ENCODE measurements at regions not wholly inside any gene's neighbourhood (a gene's known extent, or its start where the extent isn't known, plus 50 kb on each side); places are given as distances from the start of the nearest gene placed in this dataset.
A peak's percentile ranks its signal among the peaks of the same experiment; 100 is the strongest.
"Not testable (repeated sequence)": the region's sequence is repeated elsewhere in the genome, so short reads cannot be mapped to it uniquely, and the experiment has no call there.

DNA sequence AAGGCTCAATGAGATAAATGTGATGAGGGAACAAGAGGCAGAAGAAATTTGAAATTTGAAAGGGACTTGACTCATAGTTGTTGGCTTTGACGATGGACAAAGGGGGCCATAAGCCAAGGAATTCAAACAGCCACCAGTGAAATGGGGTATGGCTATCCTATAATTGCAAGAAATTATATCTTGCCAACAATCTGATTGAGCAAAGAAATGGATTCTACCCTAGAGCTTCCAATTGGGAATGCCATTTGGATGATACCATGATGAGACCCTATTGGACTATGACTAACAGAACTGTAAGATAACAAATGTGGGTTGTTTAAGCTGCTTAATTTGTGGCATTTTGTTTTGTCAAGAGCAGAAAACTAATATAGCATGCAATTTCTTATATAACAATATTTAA is 270.1 kb upstream of the ARSJ start:
- no peak for DNase-seq (ENCODE audit: low read depth)

DNA sequence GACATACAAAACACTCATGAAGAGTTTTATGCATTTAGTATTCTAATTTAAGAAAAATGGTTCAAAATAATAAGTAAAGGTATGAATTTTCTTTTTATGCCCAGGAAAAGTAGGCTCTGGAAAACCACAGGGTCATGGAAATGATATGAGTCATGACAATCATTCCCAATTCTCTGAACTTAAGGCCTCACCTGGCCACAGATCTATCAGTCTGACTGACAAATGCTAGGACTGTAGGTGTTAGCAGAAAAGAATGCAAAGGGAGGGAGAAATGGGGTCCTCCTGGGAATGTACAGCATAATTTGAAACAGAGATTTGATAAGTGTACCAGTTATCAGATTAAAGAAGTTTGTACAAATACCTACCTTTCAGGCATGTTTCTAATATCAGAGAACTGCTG is 270.5 kb upstream of the ARSJ start:
- DNase-seq (ENCODE audit: low read depth): no peak

DNA sequence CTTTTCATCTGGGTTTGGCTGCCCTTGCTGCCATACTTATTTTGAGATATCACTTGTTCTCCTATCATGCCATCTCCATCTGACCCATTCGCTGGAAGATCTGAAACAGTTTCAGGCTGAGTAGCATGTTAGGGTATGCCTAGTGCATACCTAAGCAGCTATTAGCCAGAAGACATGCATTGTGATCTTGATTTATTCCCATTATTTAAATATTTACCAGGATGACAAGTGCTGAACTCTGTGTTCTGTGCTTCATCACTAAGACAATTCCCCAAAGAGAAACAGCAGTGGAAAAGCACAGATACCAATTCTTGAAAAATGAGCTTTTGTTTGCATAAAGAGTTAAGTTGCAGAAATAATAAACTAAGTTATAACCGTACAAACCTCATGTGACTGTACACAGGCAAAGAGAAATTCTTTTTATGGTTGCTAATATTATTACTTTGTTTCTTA is 271.0 kb upstream of the ARSJ start:
- no peak for DNase-seq (ENCODE audit: low read depth)

GRCh38 chr4:114251020-114251419 is 271.6 kb upstream of the ARSJ start:
- no peak for DNase-seq (ENCODE audit: low read depth)

GRCh38 chr4:114252499-114252898 is 273.1 kb upstream of the ARSJ start:
- no peak for DNase-seq (ENCODE audit: low read depth)

- DNase-seq (ENCODE audit: low read depth): no peak
Observed at GRCh38 chr4:114257501-114257900, 278.1 kb upstream of the ARSJ start.

- not testable (repeated sequence) for DNase-seq (ENCODE audit: low read depth)
Observed at GRCh38 chr4:114262421-114262820, 283.0 kb upstream of the ARSJ start.

GRCh38 chr4:114263233-114263632 is 283.8 kb upstream of the ARSJ start:
- no peak for DNase-seq (ENCODE audit: low read depth)

- DNase-seq (ENCODE audit: low read depth): no peak
Observed at GRCh38 chr4:114264452-114264851, 285.0 kb upstream of the ARSJ start.

DNA sequence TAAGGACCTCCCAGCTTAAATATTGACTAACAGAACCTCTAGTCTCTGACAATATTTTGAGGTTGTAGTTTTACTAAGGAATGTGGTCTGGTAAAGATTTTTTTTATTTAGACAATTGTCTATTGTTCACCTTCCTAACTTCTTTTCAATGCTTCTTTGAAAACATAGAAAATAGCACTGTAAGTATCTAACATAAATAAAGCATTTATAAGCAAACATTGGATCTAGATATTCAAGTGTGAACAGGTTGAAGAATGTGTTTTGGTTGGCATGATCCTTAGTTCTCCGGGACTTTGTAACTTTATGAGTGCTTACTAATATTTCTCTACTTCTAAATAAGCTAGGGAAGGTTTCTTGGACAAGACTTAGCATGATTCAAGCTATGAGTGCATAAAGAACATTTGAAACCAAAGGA is 285.4 kb upstream of the ARSJ start:
- no peak for DNase-seq (ENCODE audit: low read depth)

DNA sequence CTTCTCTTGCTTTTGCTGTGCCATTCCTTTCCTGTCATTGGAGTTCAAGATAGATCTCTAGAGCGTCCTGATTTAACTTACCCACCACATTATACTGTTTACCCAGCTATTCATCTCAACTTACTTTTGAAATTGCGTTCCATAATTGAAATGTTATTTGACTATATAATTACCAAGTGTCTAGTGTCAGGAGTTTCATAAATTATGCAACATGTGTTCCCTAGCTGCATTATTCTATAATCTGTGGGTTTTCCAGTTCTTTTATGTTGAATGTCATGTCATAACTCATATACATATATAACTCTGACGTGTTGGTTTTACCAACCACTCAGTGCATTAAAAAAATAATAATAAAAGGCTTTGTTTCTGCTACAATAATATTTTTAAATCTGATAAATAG is 285.9 kb upstream of the ARSJ start:
- DNase-seq (ENCODE audit: low read depth): no peak

DNA sequence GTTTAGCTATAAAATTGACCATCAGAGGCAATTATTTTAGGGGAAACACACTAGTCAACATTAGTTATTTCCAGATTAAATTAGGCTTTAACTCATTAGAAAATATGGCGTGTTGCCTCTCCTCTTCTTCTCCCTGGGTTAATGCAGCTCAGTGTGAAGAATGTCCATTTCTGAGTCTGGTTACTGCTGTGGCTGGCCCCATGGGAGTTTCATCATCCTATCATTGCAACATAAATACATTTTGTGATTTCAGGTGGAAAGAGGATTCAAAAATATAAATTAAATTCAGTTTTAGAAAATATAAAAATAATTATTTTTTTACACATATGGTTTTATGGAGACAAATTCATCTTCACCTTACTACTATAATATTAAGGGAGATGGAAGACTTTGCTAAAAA is 288.5 kb upstream of the ARSJ start:
- no peak for DNase-seq (ENCODE audit: low read depth)

DNA sequence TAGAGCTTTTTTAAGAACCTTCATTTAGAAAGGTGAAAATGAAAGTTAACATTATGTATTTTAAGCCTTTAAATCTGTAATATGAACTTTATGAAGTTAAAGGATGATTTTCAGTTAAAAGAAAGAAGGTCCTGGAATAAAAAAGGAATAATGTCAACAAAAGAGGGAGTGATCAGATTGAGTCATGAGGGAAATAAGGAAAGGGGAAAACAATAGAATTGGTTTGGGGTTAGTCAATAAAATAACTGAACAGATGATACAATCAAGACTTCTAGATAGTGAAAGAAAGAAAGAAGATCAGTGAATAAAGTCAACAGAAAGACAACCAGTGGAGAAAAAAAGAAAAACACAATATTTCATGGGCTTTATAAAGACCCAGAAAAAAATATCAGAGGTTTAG is 291.6 kb upstream of the ARSJ start:
- DNase-seq (ENCODE audit: low read depth): no peak

DNA sequence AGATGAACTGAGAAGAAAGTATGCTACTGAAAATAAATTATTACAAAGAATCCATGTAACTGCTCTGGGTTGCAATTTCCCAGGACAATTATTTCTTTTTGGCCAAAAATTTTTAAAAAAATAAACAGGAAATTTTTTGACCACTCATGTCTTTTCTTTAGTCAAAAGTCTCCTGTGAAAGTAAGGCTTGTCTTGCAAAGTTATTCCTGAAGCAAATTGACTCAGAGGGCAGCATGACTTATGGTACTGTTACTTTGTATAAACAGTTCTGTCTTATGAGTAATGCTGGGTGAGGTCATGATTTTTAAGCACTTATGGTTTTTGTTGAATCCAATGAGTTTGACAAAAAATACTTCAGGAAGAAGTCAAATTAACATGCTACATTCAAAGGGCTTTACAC is 292.8 kb upstream of the ARSJ start:
- DNase-seq (ENCODE audit: low read depth): peak; percentile 98

DNA sequence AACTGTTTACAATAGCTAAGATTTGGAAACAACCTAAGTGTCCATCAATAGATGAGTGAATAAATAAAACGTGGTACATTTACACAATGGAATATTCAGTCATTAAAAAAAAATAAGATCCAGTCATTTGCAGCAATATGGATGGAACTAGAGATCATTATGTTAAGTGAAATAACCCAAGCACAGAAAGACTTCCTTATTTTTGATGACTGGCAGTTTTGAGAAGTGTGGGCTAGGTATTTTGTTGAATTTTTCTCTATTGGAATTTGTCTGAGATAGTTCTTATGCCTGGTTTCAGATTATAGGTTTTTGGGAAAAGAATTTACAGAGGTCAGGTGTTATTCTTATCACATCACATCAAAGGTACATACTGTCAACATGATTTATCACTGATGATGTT is 293.8 kb upstream of the ARSJ start:
- DNase-seq (ENCODE audit: low read depth): no peak

GRCh38 chr4:114277690-114278089 is 298.2 kb upstream of the ARSJ start:
- DNase-seq (ENCODE audit: low read depth): peak; percentile 49

DNA sequence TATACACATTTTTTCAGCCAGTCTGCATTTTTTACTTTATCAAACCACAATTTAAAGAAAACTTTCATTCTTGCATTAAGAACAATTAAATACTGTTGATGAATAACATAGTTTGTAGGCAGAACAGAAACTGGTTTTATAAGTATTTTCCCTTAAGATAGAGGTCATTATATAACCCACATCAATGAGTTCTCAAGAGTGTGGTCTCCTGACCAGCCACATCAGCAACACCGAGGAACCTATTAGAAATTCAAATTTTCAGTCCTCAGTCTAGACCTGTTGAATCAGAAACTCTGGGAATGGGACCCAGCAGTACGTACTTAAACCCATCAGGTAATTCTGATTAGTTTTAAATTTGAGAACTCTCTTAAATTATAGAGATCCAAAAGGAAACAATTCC is 299.6 kb upstream of the ARSJ start:
- no peak for DNase-seq (ENCODE audit: low read depth)

DNA sequence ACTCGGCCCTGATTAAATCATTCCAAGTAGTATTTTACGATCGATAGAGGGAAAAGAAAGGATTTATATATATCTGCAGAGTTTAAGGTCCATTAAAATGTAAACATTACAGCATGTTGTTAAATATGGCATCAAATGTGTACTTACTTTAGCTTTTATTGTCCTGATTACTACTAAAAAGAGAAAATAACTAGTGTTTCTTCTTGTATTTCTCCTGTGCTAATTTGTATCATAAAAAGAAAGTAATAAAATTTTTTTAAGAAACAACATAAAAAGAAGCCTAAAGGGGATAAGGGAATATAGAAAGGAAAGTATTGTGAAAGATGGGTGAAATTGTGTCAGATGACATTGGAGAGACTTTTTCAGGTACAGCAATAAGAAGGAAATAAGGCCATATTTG is 300.3 kb upstream of the ARSJ start:
- no peak for DNase-seq (ENCODE audit: low read depth)

DNA sequence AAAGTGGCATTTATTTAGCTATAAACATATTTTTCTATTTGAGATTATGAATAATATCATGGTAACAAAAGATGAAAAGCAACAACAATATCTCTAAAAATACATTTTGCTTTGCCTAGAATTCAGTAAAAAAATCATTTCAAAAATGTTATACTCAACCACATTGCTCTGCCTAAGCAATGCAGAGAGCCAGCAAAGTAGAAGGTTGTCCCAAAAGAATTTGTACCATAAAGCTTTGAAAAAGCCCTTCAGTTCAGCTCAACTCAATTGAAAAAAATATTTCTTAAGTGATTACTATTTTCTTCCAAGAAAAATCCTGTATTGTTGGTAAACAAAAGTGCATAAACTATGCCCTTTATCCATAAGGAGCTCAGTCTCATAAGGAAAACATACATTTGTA is 301.2 kb upstream of the ARSJ start:
- DNase-seq (ENCODE audit: low read depth): no peak

DNA sequence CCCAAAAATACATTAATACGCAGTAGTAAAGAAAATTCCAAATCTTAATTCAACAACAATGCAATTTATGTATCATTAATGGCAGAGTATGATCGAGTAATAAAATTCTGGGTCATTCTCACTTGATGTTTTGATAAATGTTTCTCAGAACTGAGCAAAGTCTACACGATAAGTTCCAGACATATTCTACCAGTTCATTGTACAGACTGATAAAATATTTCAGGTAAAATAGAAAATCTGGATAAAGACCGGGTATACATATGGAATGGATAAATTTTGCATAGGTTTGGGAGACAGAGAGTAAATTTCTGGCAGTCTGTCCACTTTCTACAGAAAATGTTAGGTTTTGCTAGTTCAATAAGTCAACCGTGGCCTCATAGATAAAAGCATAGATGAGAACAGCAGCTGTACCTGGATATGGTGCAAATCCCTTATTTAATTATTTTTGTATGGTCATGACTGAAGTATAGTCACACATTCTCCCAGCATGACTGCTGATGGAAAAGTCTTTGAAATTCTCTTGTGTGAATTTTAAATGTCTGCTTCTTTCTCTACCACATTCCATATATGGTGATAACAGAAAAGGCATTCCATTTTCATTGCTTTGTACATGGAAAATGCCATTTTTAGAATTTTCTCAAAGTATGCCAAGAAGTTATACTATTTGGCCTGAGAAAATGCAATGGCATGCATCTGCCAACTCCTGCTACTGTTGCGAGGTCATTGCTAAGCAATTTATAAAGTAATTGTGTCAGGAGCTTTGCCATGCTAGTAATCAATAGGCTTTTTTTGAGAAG is 301.9 kb upstream of the ARSJ start:
- DNase-seq (ENCODE audit: low read depth): peak; percentile 84

GRCh38 chr4:114282937-114283336 is 303.5 kb upstream of the ARSJ start:
- DNase-seq (ENCODE audit: low read depth): no peak

GRCh38 chr4:114284629-114285028 is 305.2 kb upstream of the ARSJ start:
- DNase-seq (ENCODE audit: low read depth): no peak

- DNase-seq (ENCODE audit: low read depth): peak; percentile 40
Observed at GRCh38 chr4:114286262-114286810, 306.9 kb upstream of the ARSJ start.

GRCh38 chr4:114287079-114287696 is 307.7 kb upstream of the ARSJ start:
- no peak for DNase-seq (ENCODE audit: low read depth)
